GM18951 (cell line): ENCODE measurements at regions not wholly inside any gene's neighbourhood (a gene's known extent, or its start where the extent isn't known, plus 50 kb on each side); places are given as distances from the start of the nearest gene placed in this dataset.

ENCODE experiments used
- POLR2A ChIP-seq: IDR thresholded peaks from 4 replicates; pipeline ENCODE4 v1.6.1; 2011; ENCODE audit warnings: mild to moderate bottlenecking; ENCODE audit not compliant: insufficient read length, insufficient read depth; ENCODE audit errors: extremely low read depth
- in situ Hi-C: fragments of 300-500 bp; cut with MboI; formaldehyde crosslinking; loops from one replicate; pipeline ENCODE4 v1.12.0; 2022; ENCODE audit warnings: low sequenced_read_pairs, mixed read lengths, inconsistent platforms; ENCODE audit not compliant: unreplicated experiment

DNA sequence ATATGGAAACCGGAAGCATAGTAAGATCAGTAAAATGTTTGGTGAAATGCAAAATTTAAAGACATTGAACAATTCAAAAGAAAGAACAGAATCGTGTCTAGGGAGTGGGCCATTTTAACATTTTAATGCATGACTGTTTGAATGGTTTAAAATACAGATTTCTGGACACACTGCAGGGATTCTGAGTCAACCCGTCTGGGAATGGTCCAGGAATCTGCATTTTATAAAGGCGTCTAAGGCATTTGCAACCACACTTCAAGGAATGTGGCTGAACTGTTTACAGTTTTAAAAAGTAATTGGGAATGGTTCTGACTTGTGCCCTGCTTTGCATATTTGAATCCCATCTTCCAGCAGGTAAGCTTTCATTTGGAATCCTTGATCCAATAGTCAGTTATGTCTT lies 811.7 kb upstream of the WWC1 start:
- no peak for TF ChIP-seq POLR2A
- in situ Hi-C loops: no loop called here

DNA sequence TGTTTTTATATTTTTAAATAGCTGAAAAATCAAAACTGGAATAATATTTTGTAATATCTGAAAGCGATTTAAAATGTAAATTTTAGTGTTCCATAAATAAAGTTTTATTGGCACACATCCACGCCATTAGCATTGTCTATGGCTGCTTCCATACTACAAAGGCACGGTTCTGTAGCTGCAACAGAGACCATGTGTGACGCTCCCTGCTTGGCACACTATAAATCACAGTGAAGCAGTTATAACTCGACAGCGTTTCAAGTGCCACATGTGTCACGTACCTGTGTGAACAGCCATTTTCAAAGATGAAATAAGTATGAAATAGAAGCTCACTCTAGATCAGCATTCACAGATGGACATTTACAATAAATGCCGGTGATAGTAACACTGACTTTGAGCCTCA lies 810.1 kb upstream of the WWC1 start:
- in situ Hi-C loops: no loop called here
- no peak for TF ChIP-seq POLR2A

DNA sequence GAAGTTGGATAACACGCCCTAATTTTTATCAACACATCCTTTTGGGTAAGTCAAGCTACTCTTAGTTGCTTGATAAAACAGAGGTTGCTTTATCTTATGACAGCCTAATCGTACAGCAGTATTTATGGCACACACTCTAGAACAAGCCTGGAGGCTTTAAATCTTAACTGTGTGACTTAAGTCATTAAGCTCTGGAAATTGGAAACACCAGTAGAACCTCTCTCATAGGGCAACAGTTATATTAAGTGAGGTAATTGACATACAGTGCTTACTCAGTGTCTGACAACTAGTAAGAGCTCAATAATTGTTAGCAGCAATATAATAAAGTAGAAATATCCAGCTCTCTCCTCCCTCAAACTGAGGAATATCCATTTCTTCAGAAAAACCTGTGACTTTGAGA lies 808.9 kb upstream of the WWC1 start:
- in situ Hi-C loops: no loop called here
- TF ChIP-seq POLR2A: no peak

DNA sequence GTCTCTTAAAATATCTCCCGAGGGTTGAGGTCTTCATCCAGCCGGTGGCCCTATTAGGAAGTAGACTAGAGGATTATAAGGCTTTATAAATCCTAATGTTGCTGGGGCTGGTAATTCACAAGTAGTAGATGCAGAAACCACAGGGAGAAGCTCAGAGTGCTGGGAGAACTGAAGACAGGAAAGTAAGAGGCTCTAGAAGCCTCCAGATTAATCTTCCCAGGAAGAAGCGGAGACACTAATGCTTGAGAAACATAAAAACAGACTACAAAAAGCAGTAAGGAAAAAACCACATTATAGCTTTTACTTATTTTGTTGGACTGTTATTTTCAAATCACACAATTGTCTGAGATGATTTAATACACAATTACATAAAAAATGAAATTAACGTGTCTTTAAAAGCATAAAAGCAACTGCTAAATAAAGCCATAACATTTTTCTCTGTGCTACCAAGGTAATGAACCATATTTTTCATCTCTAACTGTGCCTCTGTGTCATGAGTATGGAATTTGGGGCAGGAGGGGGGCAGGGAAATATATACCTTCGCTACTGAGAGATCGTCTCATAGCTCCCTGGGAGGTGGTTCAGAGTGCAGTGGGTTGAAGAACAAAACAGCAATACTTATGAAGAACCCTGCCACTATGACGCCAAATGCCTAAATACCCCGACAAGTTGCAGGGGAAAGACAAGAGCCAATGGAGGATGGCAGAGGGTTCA lies 806.2 kb upstream of the WWC1 start:
- no peak for TF ChIP-seq POLR2A
- in situ Hi-C loops: no loop called here

DNA sequence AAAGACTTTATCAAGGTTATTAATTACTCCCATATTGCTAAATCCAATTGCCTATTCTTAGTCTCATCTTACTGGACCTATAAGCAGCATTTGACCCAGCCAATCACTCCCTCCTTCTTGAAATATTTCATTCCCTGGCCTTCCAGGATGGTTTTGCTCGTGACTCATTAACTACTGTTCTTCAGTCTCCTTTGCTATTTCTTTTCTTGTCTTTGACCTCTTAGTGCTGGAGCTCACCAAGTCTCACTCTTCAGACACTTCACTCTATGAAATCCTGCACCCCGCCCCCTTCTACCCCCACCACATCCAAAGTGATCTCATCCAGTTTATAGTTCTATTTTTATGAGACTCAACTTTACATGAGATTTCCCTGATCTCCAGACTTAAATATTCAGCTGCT lies 803.1 kb upstream of the WWC1 start:
- TF ChIP-seq POLR2A: no peak
- in situ Hi-C loops: no loop called here

DNA sequence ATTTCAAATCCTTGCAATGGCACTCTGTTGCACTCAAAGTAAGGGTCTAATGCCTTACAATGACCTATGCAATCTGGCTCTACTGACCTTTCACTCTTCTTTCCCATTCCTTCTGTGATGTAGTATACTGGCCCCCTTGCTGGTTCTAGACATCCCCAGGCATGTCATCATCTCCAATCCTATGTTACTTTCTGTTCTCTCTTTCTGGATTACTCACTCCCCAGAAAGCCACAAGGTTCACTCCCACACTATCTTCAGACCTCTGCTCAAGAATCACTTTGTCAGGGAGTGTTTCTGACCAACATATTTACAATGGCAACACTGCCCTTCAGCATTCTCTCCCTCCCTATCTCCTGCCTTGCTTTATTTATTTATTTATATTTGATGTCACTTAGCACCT lies 802.2 kb upstream of the WWC1 start:
- in situ Hi-C loops: no loop called here
- no peak for TF ChIP-seq POLR2A

DNA sequence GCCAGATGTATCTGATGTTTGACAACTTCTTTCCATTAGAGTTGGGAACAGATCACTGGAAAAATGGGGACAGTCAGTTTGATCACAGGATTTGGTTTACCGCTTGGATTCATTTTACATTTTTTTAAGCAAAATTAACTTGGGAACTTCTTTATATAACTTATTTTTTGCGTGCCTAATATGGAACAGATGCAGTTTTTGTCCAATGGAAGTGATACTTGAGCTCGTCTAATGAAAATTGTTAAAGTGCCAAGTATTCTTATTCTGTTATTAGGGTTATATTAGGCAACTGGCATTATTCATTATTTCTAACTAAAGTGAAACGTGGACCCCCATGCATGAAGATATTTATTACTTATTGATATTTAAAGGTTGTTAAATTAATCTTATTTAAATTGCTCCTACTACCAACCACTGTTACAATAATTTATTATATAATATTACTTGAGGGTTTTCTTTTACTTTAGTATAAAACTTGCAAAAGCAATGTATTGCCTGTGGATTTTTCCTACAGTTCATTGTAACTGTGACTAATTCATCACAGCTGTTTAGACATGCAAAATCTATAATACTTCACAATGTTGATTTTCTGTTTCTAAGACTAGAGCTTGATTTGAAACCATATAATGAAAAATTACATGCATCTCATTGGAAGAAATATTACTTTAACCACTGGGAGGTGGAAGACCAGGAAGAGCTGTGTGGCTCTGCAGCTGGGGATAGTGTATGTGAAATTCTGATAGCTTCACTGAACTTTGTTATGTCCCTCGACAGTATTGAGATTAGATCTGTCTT lies 787.3 kb upstream of the WWC1 start:
- no peak for TF ChIP-seq POLR2A
- in situ Hi-C loops: no loop called here

DNA sequence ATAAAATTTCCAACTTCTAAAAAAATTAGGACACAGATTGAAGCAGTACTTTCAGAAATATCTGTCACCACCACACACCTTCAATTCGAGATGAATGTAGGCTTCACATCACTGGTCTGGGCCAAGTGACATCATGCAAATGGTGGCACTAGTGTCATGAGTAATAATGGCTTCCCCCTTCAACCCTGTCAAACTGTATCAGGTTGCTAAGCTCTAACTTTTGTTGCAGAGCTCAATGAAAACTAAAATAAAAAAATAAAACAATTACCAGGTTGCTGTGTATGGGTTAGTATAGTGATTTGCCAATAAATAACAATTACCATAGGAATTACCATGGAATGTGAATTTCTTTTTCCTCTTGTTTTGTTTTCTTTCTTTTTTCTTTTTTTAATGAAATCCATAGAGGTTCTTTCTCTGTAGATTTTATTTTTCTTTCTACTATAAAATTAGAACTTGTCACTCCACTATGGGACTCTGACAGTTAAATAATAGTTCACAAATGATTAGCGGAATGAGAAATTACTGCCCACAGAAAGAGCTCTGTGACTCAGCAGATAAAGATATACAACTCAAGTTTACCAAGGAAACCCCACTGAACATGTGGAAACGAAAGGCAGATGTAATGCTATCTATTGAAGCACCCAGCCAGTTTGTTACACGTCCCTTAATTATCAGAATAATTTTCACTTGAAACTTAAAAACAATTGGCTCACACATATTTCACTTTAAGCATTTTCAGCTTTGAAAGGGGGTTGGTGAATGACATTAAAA lies 783.8 kb upstream of the WWC1 start:
- TF ChIP-seq POLR2A: no peak
- in situ Hi-C loops: no loop called here

DNA sequence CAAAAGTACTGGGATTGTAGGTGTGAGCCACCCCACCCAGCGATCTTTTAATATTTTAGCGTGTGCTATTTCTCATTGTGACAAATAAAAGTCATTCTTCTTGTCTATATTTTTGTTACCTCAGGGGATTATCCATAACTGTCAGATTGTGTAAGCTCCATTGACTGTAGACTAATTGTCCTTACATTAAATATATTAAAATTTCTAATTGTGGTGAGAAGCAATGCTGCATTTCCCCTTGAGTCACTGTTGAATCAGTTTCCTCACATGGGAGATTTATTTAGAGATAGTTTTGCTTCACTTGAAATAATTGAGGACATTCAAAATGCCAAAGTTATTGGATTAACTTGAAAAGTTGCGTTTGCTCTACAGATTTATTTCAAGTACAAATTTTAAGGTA lies 782.4 kb upstream of the WWC1 start:
- in situ Hi-C loops: no loop called here
- no peak for TF ChIP-seq POLR2A

DNA sequence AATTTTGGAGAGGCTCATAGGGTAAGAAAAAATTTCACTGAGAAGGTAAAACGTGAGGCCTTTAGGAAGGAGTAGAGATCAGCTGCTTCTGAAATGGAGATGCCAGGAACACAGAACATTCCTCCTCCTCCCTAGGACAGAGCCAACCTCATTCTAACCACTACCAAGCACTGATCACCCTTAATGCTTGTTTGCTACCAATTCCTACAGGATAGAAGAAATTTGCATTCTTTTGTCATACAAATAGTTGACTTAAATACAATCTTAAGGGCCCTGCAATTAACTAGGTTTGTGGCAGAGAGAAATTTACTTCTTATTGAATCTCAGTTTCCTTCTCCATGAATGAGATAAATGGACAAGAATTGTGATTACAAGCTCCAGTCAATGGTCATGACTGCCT lies 780.2 kb upstream of the WWC1 start:
- TF ChIP-seq POLR2A: no peak
- in situ Hi-C loops: no loop called here

DNA sequence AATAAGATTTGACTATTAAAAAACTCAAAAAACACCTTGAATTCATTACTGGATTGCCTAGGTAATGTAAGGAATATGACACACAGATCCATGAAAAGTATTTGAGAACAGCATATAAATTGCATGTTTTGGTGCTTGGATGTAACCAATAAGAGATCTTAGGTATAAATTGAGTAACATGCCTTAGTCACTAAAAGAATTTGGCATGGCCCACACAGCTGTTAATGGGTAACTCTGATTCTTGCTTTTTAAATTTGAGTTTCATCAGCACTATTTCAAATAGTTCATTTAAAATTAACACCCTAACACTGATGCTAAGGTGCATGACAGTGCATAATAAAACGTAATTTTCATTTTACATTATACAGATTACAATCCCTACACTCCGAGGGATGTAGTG lies 779.3 kb upstream of the WWC1 start:
- TF ChIP-seq POLR2A: no peak
- in situ Hi-C loops: no loop called here

DNA sequence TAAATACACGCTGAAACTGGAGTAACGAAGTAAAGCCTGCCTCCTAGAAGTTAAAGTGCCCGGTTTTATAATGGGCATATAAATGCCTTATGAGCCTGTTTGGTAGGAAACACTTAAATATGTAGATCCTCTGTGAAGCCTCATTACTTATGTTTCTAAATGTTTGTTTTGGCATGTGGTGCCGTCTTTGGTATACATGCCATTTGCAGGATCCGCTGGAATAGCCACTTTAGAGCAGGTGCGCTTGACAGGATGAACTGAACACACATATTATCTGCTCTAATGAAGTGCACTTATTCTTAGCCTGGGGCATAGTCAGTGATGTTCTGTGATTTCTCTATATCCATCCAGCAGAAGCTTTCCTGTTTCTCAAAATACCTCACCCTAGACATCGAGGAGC lies 778.1 kb upstream of the WWC1 start:
- TF ChIP-seq POLR2A: no peak
- in situ Hi-C loops: no loop called here

DNA sequence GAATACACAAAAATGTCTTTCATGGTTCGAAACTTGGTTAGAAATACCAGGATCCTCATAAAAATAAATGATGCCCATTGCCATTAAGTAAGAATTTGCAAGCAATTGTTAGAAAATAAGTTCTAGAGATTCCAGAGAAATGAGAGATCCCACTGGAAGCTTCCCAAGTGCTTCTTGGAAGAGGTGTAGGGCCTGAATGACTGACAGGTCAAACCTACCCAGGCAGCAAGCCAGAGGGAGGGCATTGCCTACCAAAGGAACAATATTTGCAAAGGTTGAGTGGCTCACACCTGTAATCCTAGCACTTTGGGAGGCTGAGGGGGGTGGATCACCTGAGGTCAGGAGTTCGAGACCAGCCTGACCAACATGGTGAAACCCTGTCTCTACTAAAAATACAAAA lies 777.0 kb upstream of the WWC1 start:
- no peak for TF ChIP-seq POLR2A
- in situ Hi-C loops: no loop called here

DNA sequence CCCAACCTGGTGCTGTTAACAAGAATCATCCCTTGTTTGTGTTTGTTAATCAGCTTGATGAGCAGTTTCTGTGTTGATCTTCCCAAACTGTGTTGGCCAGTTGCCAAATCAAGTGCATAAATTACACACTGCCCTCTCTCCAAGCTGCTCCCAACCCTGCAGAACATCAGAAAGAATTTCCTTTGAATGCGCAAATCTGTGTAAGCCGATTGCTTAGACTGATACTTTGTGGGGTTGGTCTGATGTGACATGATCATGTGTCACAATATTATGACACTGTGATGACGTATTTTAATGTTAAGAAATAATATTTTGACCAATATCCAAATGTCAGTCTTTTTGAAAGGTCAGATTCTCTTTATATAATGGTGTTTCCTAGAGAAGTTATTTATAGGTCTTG lies 766.4 kb upstream of the WWC1 start:
- no peak for TF ChIP-seq POLR2A
- in situ Hi-C loops: no loop called here

DNA sequence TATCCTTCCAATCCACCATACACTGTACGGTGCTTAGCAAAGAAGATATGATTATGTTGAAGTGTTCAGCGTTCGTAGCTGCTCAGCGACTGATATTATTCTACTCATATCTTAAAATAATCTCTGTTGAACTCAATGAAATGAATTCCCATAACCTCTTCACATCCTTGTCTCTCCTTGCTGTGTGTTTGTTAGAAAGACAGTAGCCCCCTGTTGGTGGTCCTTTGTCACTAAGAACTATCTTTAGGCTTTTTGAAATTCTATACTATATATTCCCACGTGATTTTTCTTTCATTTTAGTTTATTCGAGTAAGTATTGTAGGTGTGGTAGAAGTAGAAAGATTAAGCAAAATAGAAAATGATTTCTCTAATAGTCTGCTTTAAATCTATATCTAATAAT lies 762.8 kb upstream of the WWC1 start:
- in situ Hi-C loops: no loop called here
- no peak for TF ChIP-seq POLR2A
